Panc1 (cell line): ENCODE measurements at regions not wholly inside any gene's neighbourhood (a gene's known extent, or its start where the extent isn't known, plus 50 kb on each side); places are given as distances from the start of the nearest gene placed in this dataset.

Experiments used
- ATAC-seq: fragments of 200-7000 bp; cut with Tn5 transposase; 2 replicates; pipeline ENCODE4 v1.9.1; 2020; ENCODE audit warnings: mild to moderate bottlenecking, moderate library complexity
- BruUV-seq: library from RNA; stranded (reverse); fragments of 400-500 nt; replicated peaks from 2 replicates; lab custom pipeline; 2021; lab: Mats Ljungman, UMichigan
- CTCF ChIA-PET: fragments of 300-600 bp; sonication (Branson Sonifier 250); formaldehyde crosslinking; loops from one replicate; lab custom pipeline; 2022; ENCODE audit warnings: antibody characterized with exemption; lab: Charles Lee
- POLR2A ChIA-PET: fragments of 300-600 bp; sonication (Branson Sonifier 250); formaldehyde crosslinking; loops from one replicate; lab custom pipeline; 2022; ENCODE audit warnings: antibody characterized with exemption; lab: Charles Lee
- DNase-seq: peaks from one replicate; pipeline ENCODE4 v3.0.0-alpha.2; 2010; ENCODE audit warnings: low read depth, low spot score
- H3K27ac ChIP-seq: 2 replicates; pipeline ENCODE4 v1.5.1; 2011; ENCODE audit warnings: mild to moderate bottlenecking, low read length, inconsistent platforms
- H3K27me3 ChIP-seq: fragments of 200-500 bp; sonication (Bioruptor generic); 2 replicates; pipeline ENCODE4 v1.6.0; 2014; ENCODE audit warnings: low read length, inconsistent platforms; ENCODE audit not compliant: control insufficient read depth, insufficient read depth
- H3K36me3 ChIP-seq: fragments of 200-500 bp; sonication (Bioruptor generic); 2 replicates; pipeline ENCODE4 v1.5.1; 2014; ENCODE audit warnings: inconsistent platforms, mild to moderate bottlenecking, low read length, moderate library complexity; ENCODE audit not compliant: control insufficient read depth, insufficient read depth
- H3K4me1 ChIP-seq: 2 replicates; pipeline ENCODE4 v1.5.1; 2011; ENCODE audit warnings: inconsistent platforms, mild to moderate bottlenecking, low read length, moderate library complexity; ENCODE audit not compliant: control insufficient read depth, insufficient read depth
- H3K4me3 ChIP-seq, 2 experiments: 2 replicates each; pipeline ENCODE4 v1.5.1; 2011 to 2012; ENCODE audit warnings: low read depth in 2 of 2, low read length in 2 of 2, mild to moderate bottlenecking in 2 of 2, inconsistent platforms in 1 of 2, moderate library complexity in 1 of 2
- H3K9me3 ChIP-seq: fragments of 200-500 bp; sonication (Bioruptor generic); 2 replicates; pipeline ENCODE4 v1.5.1; 2014; ENCODE audit warnings: low read depth, mild to moderate bottlenecking, inconsistent platforms, low read length, moderate library complexity; ENCODE audit not compliant: control insufficient read depth, insufficient read depth
- POLR2AphosphoS5 ChIP-seq: IDR thresholded peaks from 2 replicates; pipeline ENCODE4 v1.6.1; 2012; ENCODE audit warnings: mild to moderate bottlenecking, low read depth, low read length, moderate library complexity
- SIN3A ChIP-seq: IDR thresholded peaks from 2 replicates; pipeline ENCODE4 v1.6.1; 2012; ENCODE audit warnings: low read depth, mild to moderate bottlenecking, low read length, moderate library complexity, borderline replicate concordance; ENCODE audit not compliant: insufficient read depth
- TCF7L2 ChIP-seq: IDR thresholded peaks from 2 replicates; pipeline ENCODE4 v1.6.1; 2011; ENCODE audit warnings: mild to moderate bottlenecking, low read depth, low read length, inconsistent platforms
- in situ Hi-C: cut with HindIII; loops from 2 replicates; pipeline ENCODE4 v1.10.0; 2016; ENCODE audit warnings: low sequenced_read_pairs, low pct_unique_long_range_greater_than_20kb
- intact Hi-C: fragments of 100-400 bp; cut with micrococcal nuclease; formaldehyde crosslinking; loops from one replicate; pipeline ENCODE4 v1.10.0; 2022; ENCODE audit not compliant: unreplicated experiment
- TF ChIP-seq, protein P1 (sequence below), 2 experiments: IDR thresholded peaks; 2 replicates each; pipeline ENCODE4 v1.6.1; 2011 to 2012; ENCODE audit warnings: low read depth in 2 of 2, control low read depth in 1 of 2, low read length in 1 of 2, mild to moderate bottlenecking in 1 of 2, moderate library complexity in 1 of 2; ENCODE audit not compliant: insufficient read depth in 1 of 2
- TF ChIP-seq, protein P2 (sequence below): fragments of 450-650 bp; IDR thresholded peaks from 2 replicates; pipeline ENCODE4 v1.5.1; 2017; ENCODE audit warnings: mild to moderate bottlenecking

DNA sequence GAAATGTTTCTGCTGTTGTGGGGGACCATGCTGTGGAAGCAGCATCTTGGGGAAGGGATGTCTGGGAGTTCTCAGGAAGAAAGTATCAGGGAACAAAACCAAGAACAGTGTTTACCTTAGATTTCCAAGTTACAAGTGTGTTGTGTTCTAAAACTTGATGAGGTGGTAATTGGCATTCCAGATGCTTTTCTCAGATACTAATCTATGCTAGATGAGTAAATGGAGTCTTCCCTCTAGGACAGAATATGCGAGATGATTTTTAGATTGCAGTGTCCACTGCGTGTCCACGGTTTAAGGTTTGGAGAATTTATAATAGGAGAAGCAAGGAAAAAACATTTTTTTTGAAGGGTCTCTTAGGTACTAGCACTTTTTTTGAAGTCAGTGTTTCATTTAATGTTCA lies 436.5 kb downstream of the PCNX1 start:
- no peaks in the 10 kb centered on the region; the same call in 1 of the 2 replicates for H3K36me3 ChIP-seq
- POLR2A ChIA-PET: no interaction called here
- intact Hi-C loops (no loop called here), in situ Hi-C loops (no loop called here)
- H3K27ac ChIP-seq: no peak overlapping the region
- ATAC-seq (no peak), DNase-seq (no peak)
- TF ChIP-seq SIN3A (no peak), TCF7L2 (no peak), POLR2AphosphoS5 (no peak)
- TF ChIP-seq, protein P1, sequence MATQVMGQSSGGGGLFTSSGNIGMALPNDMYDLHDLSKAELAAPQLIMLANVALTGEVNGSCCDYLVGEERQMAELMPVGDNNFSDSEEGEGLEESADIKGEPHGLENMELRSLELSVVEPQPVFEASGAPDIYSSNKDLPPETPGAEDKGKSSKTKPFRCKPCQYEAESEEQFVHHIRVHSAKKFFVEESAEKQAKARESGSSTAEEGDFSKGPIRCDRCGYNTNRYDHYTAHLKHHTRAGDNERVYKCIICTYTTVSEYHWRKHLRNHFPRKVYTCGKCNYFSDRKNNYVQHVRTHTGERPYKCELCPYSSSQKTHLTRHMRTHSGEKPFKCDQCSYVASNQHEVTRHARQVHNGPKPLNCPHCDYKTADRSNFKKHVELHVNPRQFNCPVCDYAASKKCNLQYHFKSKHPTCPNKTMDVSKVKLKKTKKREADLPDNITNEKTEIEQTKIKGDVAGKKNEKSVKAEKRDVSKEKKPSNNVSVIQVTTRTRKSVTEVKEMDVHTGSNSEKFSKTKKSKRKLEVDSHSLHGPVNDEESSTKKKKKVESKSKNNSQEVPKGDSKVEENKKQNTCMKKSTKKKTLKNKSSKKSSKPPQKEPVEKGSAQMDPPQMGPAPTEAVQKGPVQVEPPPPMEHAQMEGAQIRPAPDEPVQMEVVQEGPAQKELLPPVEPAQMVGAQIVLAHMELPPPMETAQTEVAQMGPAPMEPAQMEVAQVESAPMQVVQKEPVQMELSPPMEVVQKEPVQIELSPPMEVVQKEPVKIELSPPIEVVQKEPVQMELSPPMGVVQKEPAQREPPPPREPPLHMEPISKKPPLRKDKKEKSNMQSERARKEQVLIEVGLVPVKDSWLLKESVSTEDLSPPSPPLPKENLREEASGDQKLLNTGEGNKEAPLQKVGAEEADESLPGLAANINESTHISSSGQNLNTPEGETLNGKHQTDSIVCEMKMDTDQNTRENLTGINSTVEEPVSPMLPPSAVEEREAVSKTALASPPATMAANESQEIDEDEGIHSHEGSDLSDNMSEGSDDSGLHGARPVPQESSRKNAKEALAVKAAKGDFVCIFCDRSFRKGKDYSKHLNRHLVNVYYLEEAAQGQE (IDR thresholded peaks at IDR 0.05; ENCODE audit: insufficient read depth in 1 of 2, low read depth in 2 of 2, low read length in 1 of 2): no peak
- TF ChIP-seq, protein P2, sequence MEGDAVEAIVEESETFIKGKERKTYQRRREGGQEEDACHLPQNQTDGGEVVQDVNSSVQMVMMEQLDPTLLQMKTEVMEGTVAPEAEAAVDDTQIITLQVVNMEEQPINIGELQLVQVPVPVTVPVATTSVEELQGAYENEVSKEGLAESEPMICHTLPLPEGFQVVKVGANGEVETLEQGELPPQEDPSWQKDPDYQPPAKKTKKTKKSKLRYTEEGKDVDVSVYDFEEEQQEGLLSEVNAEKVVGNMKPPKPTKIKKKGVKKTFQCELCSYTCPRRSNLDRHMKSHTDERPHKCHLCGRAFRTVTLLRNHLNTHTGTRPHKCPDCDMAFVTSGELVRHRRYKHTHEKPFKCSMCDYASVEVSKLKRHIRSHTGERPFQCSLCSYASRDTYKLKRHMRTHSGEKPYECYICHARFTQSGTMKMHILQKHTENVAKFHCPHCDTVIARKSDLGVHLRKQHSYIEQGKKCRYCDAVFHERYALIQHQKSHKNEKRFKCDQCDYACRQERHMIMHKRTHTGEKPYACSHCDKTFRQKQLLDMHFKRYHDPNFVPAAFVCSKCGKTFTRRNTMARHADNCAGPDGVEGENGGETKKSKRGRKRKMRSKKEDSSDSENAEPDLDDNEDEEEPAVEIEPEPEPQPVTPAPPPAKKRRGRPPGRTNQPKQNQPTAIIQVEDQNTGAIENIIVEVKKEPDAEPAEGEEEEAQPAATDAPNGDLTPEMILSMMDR: no peak
- H3K27me3 ChIP-seq: no peaks in the 10 kb centered on the region
- CTCF ChIA-PET: no interaction called here
- H3K4me3 ChIP-seq: no peak overlapping the region
- H3K4me1 ChIP-seq: no peaks in the 10 kb centered on the region
- no peaks in the 10 kb centered on the region for H3K9me3 ChIP-seq
- BruUV-seq: no TSS peak

DNA sequence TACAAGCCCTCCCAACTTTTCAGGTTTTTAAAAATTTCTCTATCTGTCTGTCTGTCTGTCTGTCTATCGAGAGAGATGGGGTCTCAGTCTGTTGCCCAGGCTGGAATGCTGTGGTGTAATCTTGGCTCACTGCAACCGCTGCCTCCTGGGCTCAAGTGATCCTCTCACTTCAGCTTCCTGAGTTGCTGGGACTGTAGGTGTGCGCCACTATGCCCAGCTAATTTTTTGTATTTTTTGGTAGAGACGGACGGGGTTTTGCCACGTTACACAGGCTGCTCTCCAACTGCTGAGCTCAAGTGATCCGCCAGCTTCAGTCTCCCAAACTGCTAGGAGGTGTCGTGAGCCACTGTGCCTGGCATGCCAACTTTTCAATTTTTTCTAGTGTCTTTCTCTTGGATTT lies 437.2 kb downstream of the PCNX1 start:
- ChIA-PET POLR2A (no interaction called here), CTCF (no interaction called here)
- in situ Hi-C loops (no loop called here), intact Hi-C loops (no loop called here)
- no peak overlapping the region for H3K27ac ChIP-seq
- no peaks in the 10 kb centered on the region for H3K4me1 ChIP-seq
- no peaks in the 10 kb centered on the region for H3K9me3 ChIP-seq
- TF ChIP-seq POLR2AphosphoS5: no peak
- TF ChIP-seq, protein P2: no peak
- TF ChIP-seq, protein P1 (IDR thresholded peaks at IDR 0.05; ENCODE audit: insufficient read depth in 1 of 2, low read depth in 2 of 2, low read length in 1 of 2): no peak
- TF ChIP-seq TCF7L2: no peak
- DNase-seq: no peak
- no peaks in the 10 kb centered on the region for H3K27me3 ChIP-seq
- no peak overlapping the region for H3K4me3 ChIP-seq
- H3K36me3 ChIP-seq: no peaks in the 10 kb centered on the region; the same call in 1 of the 2 replicates
- ATAC-seq: no peak
- no TSS peak for BruUV-seq
